ENCODE measurements at regions not wholly inside any gene's neighbourhood (a gene's known extent, or its start where the extent isn't known, plus 50 kb on each side); places are given as distances from the start of the nearest gene placed in this dataset.

- TF ChIP-seq EZH2 (IDR thresholded peaks at IDR 0.05; ENCODE audit: low read depth, unreplicated experiment) (no peak), REST (IDR thresholded peaks at IDR 0.05; ENCODE audit: unreplicated experiment) (no peak), CTCF (conservative IDR thresholded peaks at IDR 0.05; ENCODE audit: low read depth in 2 of 2) (no peak), POLR2AphosphoS5 (IDR thresholded peaks at IDR 0.05; ENCODE audit: low read depth) (no peak), EZH2phosphoT487 (IDR thresholded peaks at IDR 0.05; ENCODE audit: unreplicated experiment) (no peak), ETS1 (IDR thresholded peaks at IDR 0.05) (no peak), JUNB (IDR thresholded peaks at IDR 0.05; ENCODE audit: unreplicated experiment) (no peak), NANOG (IDR thresholded peaks at IDR 0.05; ENCODE audit: borderline replicate concordance) (no peak)
Observed at GRCh38 chr13:81907787-81908372, 1567.0 kb upstream of the SPRY2 start.
